ENCODE measurements at regions not wholly inside any gene's neighbourhood (a gene's known extent, or its start where the extent isn't known, plus 50 kb on each side); places are given as distances from the start of the nearest gene placed in this dataset.

- Histone ChIP-seq H3K4ac (ENCODE audit: low read length) (no peak overlapping the region), H3K18ac (ENCODE audit: low read length) (no peak overlapping the region), H2AFZ (ENCODE audit: low read length) (peak overlapping the region; percentile 43), H3K27ac (replicated peaks; ENCODE audit: low read length) (no peak overlapping the region), H3K79me1 (ENCODE audit: low read depth, low read length) (no peaks in the 10 kb centered on the region), H3K27me3 (ENCODE audit: control insufficient read depth in 3 of 3, insufficient read depth in 3 of 3, low read depth in 1 of 3, low read length in 3 of 3) (no peaks in the 10 kb centered on the region), H3K9ac (ENCODE audit: low read depth, low read length, poor library complexity) (no peak overlapping the region), H3K36me3 (replicated peaks in 1 of 2; ENCODE audit: control insufficient read depth in 2 of 2, insufficient read depth in 2 of 2, low read length in 2 of 2) (no peaks in the 10 kb centered on the region), H3K14ac (ENCODE audit: low read length) (no peak overlapping the region), H3K4me2 (ENCODE audit: insufficient read depth, low read length, poor library complexity, severe bottlenecking) (no peak overlapping the region), H3K23ac (ENCODE audit: low read depth, low read length, poor library complexity) (no peak overlapping the region), H3K4me1 (ENCODE audit: control insufficient read depth in 2 of 2, insufficient read depth in 1 of 2, low read depth in 1 of 2, low read length in 2 of 2) (no peaks in the 10 kb centered on the region), H2BK5ac (ENCODE audit: low read length) (no peak overlapping the region), H2BK12ac (ENCODE audit: low read length) (no peak overlapping the region), H2AK5ac (ENCODE audit: low read depth, low read length) (no peak overlapping the region), H3K9me3 (replicated peaks in 1 of 2; ENCODE audit: control insufficient read depth in 2 of 2, insufficient read depth in 1 of 2, low read depth in 1 of 2, low read length in 2 of 2) (no peaks in the 10 kb centered on the region), H4K8ac (ENCODE audit: low read depth, low read length) (no peak overlapping the region), H3K4me3 (ENCODE audit: low read length in 2 of 2) (no peak overlapping the region), H2BK120ac (ENCODE audit: low read depth, low read length) (no peak overlapping the region), H4K91ac (ENCODE audit: low read depth, low read length, poor library complexity) (no peak overlapping the region), H2BK15ac (ENCODE audit: low read length) (no peak overlapping the region)
- no CpG with 5 or more reads among the region's 8 CpGs for WGBS, 2 donors (ENCODE audit: extremely low coverage in 2 of 2, insufficient read length in 2 of 2, insufficient replicate concordance in 1 of 2)
- no peak for DNase-seq (ENCODE audit: low spot score)
Measured at GRCh38 chr5:102018690-102019089, 277.4 kb downstream of the SLCO4C1 start.

- no peak overlapping the region for H3K4ac ChIP-seq (ENCODE audit: low read length)
- WGBS, 2 donors (ENCODE audit: extremely low coverage in 2 of 2, insufficient read length in 2 of 2, insufficient replicate concordance in 1 of 2), result no CpG with 5 or more reads among the region's 7 CpGs
- no peak overlapping the region for H3K23ac ChIP-seq (ENCODE audit: low read depth, low read length, poor library complexity)
- H2BK120ac ChIP-seq (ENCODE audit: low read depth, low read length), result no peak overlapping the region
- no peaks in the 10 kb centered on the region for H3K4me1 ChIP-seq (ENCODE audit: control insufficient read depth in 2 of 2, insufficient read depth in 1 of 2, low read depth in 1 of 2, low read length in 2 of 2)
- H2AFZ ChIP-seq (ENCODE audit: low read length), result no peak overlapping the region
- no peak overlapping the region for H3K9ac ChIP-seq (ENCODE audit: low read depth, low read length, poor library complexity)
- H3K9me3 ChIP-seq (replicated peaks in 1 of 2; ENCODE audit: control insufficient read depth in 2 of 2, insufficient read depth in 1 of 2, low read depth in 1 of 2, low read length in 2 of 2), result no peaks in the 10 kb centered on the region
- no peak for DNase-seq (ENCODE audit: low spot score)
- H3K27me3 ChIP-seq (ENCODE audit: control insufficient read depth in 3 of 3, insufficient read depth in 3 of 3, low read depth in 1 of 3, low read length in 3 of 3), result no peaks in the 10 kb centered on the region
- H3K14ac ChIP-seq (ENCODE audit: low read length), result no peak overlapping the region
- H3K4me2 ChIP-seq (ENCODE audit: insufficient read depth, low read length, poor library complexity, severe bottlenecking), result no peak overlapping the region
- H3K4me3 ChIP-seq (ENCODE audit: low read length in 2 of 2), result no peak overlapping the region
- H2BK5ac ChIP-seq (ENCODE audit: low read length), result no peak overlapping the region
- H2BK15ac ChIP-seq (ENCODE audit: low read length), result no peak overlapping the region
- H2AK5ac ChIP-seq (ENCODE audit: low read depth, low read length), result no peak overlapping the region
- H3K79me1 ChIP-seq (ENCODE audit: low read depth, low read length), result no peaks in the 10 kb centered on the region
- no peak overlapping the region for H3K18ac ChIP-seq (ENCODE audit: low read length)
- no peak overlapping the region for H3K27ac ChIP-seq (replicated peaks; ENCODE audit: low read length)
- no peaks in the 10 kb centered on the region for H3K36me3 ChIP-seq (replicated peaks in 1 of 2; ENCODE audit: control insufficient read depth in 2 of 2, insufficient read depth in 2 of 2, low read length in 2 of 2)
- no peak overlapping the region for H4K91ac ChIP-seq (ENCODE audit: low read depth, low read length, poor library complexity)
- no peak overlapping the region for H4K8ac ChIP-seq (ENCODE audit: low read depth, low read length)
- no peak overlapping the region for H2BK12ac ChIP-seq (ENCODE audit: low read length)
Measured at GRCh38 chr5:102018279-102018678, 277.8 kb downstream of the SLCO4C1 start.

DNA sequence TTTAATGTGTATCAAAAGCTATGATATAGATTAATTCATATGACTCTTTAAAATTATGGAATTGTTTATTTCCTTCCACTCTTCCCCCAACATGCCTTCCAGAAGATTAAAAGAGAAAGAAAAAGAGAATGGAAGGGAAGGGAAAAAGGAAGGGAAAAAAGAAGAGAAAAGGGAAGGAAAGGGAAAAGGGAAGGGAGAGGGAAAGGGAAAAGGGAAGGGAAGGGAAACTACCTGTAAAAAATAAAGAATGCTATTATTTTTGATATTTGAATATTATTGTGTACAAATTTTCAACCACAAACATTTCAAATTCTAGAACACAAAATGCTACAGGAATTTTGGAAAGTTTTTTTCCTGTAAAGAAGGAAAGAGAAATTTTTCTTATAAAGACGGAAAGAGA lies 281.7 kb downstream of the SLCO4C1 start:
- Histone ChIP-seq H2BK5ac (ENCODE audit: low read length) (no peak overlapping the region), H3K18ac (ENCODE audit: low read length) (no peak overlapping the region), H3K9ac (ENCODE audit: low read depth, low read length, poor library complexity) (no peak overlapping the region), H3K36me3 (replicated peaks in 1 of 2; ENCODE audit: control insufficient read depth in 2 of 2, insufficient read depth in 2 of 2, low read length in 2 of 2) (no peaks in the 10 kb centered on the region), H3K23ac (ENCODE audit: low read depth, low read length, poor library complexity) (no peak overlapping the region), H2BK120ac (ENCODE audit: low read depth, low read length) (no peak overlapping the region), H3K4ac (ENCODE audit: low read length) (no peak overlapping the region), H3K4me1 (ENCODE audit: control insufficient read depth in 2 of 2, insufficient read depth in 1 of 2, low read depth in 1 of 2, low read length in 2 of 2) (no peaks in the 10 kb centered on the region), H3K27me3 (ENCODE audit: control insufficient read depth in 3 of 3, insufficient read depth in 3 of 3, low read depth in 1 of 3, low read length in 3 of 3) (no peaks in the 10 kb centered on the region), H2AK5ac (ENCODE audit: low read depth, low read length) (no peak overlapping the region), H4K91ac (ENCODE audit: low read depth, low read length, poor library complexity) (no peak overlapping the region), H3K79me1 (ENCODE audit: low read depth, low read length) (no peaks in the 10 kb centered on the region), H3K4me3 (ENCODE audit: low read length in 2 of 2) (no peak overlapping the region), H3K4me2 (ENCODE audit: insufficient read depth, low read length, poor library complexity, severe bottlenecking) (no peak overlapping the region), H3K9me3 (replicated peaks in 1 of 2; ENCODE audit: control insufficient read depth in 2 of 2, insufficient read depth in 1 of 2, low read depth in 1 of 2, low read length in 2 of 2) (no peaks in the 10 kb centered on the region), H3K14ac (ENCODE audit: low read length) (no peak overlapping the region), H3K27ac (replicated peaks; ENCODE audit: low read length) (no peak overlapping the region), H2AFZ (ENCODE audit: low read length) (no peak overlapping the region), H2BK15ac (ENCODE audit: low read length) (no peak overlapping the region), H4K8ac (ENCODE audit: low read depth, low read length) (no peak overlapping the region), H2BK12ac (ENCODE audit: low read length) (no peak overlapping the region)
- no peak for DNase-seq (ENCODE audit: low spot score)
- no CpG with 5 or more reads among the region's 1 CpG for WGBS, 2 donors (ENCODE audit: extremely low coverage in 2 of 2, insufficient read length in 2 of 2, insufficient replicate concordance in 1 of 2)

GRCh38 chr5:102010644-102011043 lies 285.4 kb downstream of the SLCO4C1 start:
- H2BK12ac ChIP-seq (ENCODE audit: low read length), result no peak overlapping the region
- no peak overlapping the region for H2BK15ac ChIP-seq (ENCODE audit: low read length)
- H3K9me3 ChIP-seq (replicated peaks in 1 of 2; ENCODE audit: control insufficient read depth in 2 of 2, insufficient read depth in 1 of 2, low read depth in 1 of 2, low read length in 2 of 2), result no peaks in the 10 kb centered on the region
- H4K91ac ChIP-seq (ENCODE audit: low read depth, low read length, poor library complexity), result no peak overlapping the region
- H2AFZ ChIP-seq (ENCODE audit: low read length), result no peak overlapping the region
- no peak overlapping the region for H3K14ac ChIP-seq (ENCODE audit: low read length)
- no peaks in the 10 kb centered on the region for H3K79me1 ChIP-seq (ENCODE audit: low read depth, low read length)
- H3K4ac ChIP-seq (ENCODE audit: low read length), result no peak overlapping the region
- no peak for DNase-seq (ENCODE audit: low spot score)
- no peak overlapping the region for H4K8ac ChIP-seq (ENCODE audit: low read depth, low read length)
- no peak overlapping the region for H3K27ac ChIP-seq (replicated peaks; ENCODE audit: low read length)
- H2BK5ac ChIP-seq (ENCODE audit: low read length), result no peak overlapping the region
- H3K36me3 ChIP-seq (replicated peaks in 1 of 2; ENCODE audit: control insufficient read depth in 2 of 2, insufficient read depth in 2 of 2, low read length in 2 of 2), result no peaks in the 10 kb centered on the region
- no peak overlapping the region for H3K18ac ChIP-seq (ENCODE audit: low read length)
- no peak overlapping the region for H3K4me3 ChIP-seq (ENCODE audit: low read length in 2 of 2)
- H3K27me3 ChIP-seq (ENCODE audit: control insufficient read depth in 3 of 3, insufficient read depth in 3 of 3, low read depth in 1 of 3, low read length in 3 of 3), result no peaks in the 10 kb centered on the region
- H3K23ac ChIP-seq (ENCODE audit: low read depth, low read length, poor library complexity), result no peak overlapping the region
- H3K9ac ChIP-seq (ENCODE audit: low read depth, low read length, poor library complexity), result no peak overlapping the region
- H3K4me1 ChIP-seq (ENCODE audit: control insufficient read depth in 2 of 2, insufficient read depth in 1 of 2, low read depth in 1 of 2, low read length in 2 of 2), result peaks cover 0 to 3% of the 10 kb centered on the region in 2 donors
- no peak overlapping the region for H2BK120ac ChIP-seq (ENCODE audit: low read depth, low read length)
- no peak overlapping the region for H2AK5ac ChIP-seq (ENCODE audit: low read depth, low read length)
- H3K4me2 ChIP-seq (ENCODE audit: insufficient read depth, low read length, poor library complexity, severe bottlenecking), result no peak overlapping the region
